IMR-90 (cell line): ENCODE measurements at regions not wholly inside any gene's neighbourhood (a gene's known extent, or its start where the extent isn't known, plus 50 kb on each side); places are given as distances from the start of the nearest gene placed in this dataset.

ENCODE experiments used
- ATAC-seq: fragments of 200-7000 bp; cut with Tn5 transposase; 2 replicates; pipeline ENCODE4 v1.9.1; 2020; ENCODE audit warnings: low read depth, mild to moderate bottlenecking, moderate library complexity
- BruUV-seq: library from RNA; stranded (reverse); fragments of 400-500 nt; replicated peaks from 2 replicates; lab custom pipeline; 2021; lab: Mats Ljungman, UMichigan
- CTCF ChIA-PET: fragments of 300-600 bp; formaldehyde crosslinking; extraction: SDS; loops from one replicate; lab custom pipeline; 2021; ENCODE audit warnings: antibody characterized with exemption; lab: Yijun Ruan, JAX
- POLR2A ChIA-PET: fragments of 300-600 bp; sonication (Branson Sonifier 250); formaldehyde crosslinking; loops from one replicate; lab custom pipeline; 2022; ENCODE audit warnings: antibody characterized with exemption; ENCODE audit not compliant: unreplicated experiment; lab: Charles Lee
- DNase-seq: peaks from one replicate; pipeline ENCODE4 v3.0.0; 2013
- H2AFZ ChIP-seq: replicated peaks from 2 replicates; pipeline ENCODE3; 2013; ENCODE audit warnings: low read length, mild to moderate bottlenecking; ENCODE audit not compliant: poor library complexity
- H2AK5ac ChIP-seq: 2 replicates; pipeline ENCODE4 v1.6.1; 2013; ENCODE audit warnings: low read depth, low read length, inconsistent platforms
- H2AK9ac ChIP-seq: replicated peaks from 2 replicates; pipeline ENCODE3; 2013; ENCODE audit warnings: mild to moderate bottlenecking, low read depth, low read length, moderate library complexity; ENCODE audit not compliant: poor library complexity
- H2BK120ac ChIP-seq: 2 replicates; pipeline ENCODE4 v1.6.1; 2013; ENCODE audit warnings: low read depth, low read length, inconsistent platforms
- H2BK15ac ChIP-seq: 3 replicates; pipeline ENCODE4 v1.6.1; 2013; ENCODE audit warnings: low read depth, low read length, inconsistent platforms
- H2BK20ac ChIP-seq: 2 replicates; pipeline ENCODE4 v1.6.1; 2013; ENCODE audit warnings: low read depth, mild to moderate bottlenecking, inconsistent platforms, low read length, moderate library complexity
- H2BK5ac ChIP-seq: 2 replicates; pipeline ENCODE4 v1.6.1; 2013; ENCODE audit warnings: mild to moderate bottlenecking, low read depth, low read length, inconsistent platforms; ENCODE audit not compliant: poor library complexity, severe bottlenecking
- H3K14ac ChIP-seq: replicated peaks from 2 replicates; pipeline ENCODE4 v1.6.1; 2013; ENCODE audit warnings: low read depth, low read length, inconsistent platforms
- H3K18ac ChIP-seq: 2 replicates; pipeline ENCODE4 v1.6.1; 2013; ENCODE audit warnings: low read depth, low read length, control low read depth
- H3K23ac ChIP-seq: 2 replicates; pipeline ENCODE4 v1.6.1; 2013; ENCODE audit warnings: low read depth, low read length, inconsistent platforms
- H3K27ac ChIP-seq: 2 replicates; pipeline ENCODE4 v1.5.1; 2013; ENCODE audit warnings: mild to moderate bottlenecking, control low read depth, low read length; ENCODE audit not compliant: insufficient read depth
- H3K27me3 ChIP-seq: 2 replicates; pipeline ENCODE4 v1.6.1; 2013; ENCODE audit warnings: low read length; ENCODE audit not compliant: control insufficient read depth, insufficient read depth
- H3K36me3 ChIP-seq: 2 replicates; pipeline ENCODE4 v1.6.1; 2013; ENCODE audit warnings: low read length, mixed read lengths; ENCODE audit not compliant: control insufficient read depth, insufficient read depth
- H3K4ac ChIP-seq: 2 replicates; pipeline ENCODE4 v1.6.1; 2013; ENCODE audit warnings: low read depth, low read length, inconsistent platforms
- H3K4me1 ChIP-seq: 2 replicates; pipeline ENCODE4 v1.6.1; 2013; ENCODE audit warnings: low read length, mixed read lengths; ENCODE audit not compliant: control insufficient read depth, insufficient read depth
- H3K4me2 ChIP-seq: 2 replicates; pipeline ENCODE4 v1.6.1; 2013; ENCODE audit warnings: low read depth, mild to moderate bottlenecking, control low read depth, low read length, moderate library complexity
- H3K4me3 ChIP-seq: 2 replicates; pipeline ENCODE4 v1.5.1; 2013; ENCODE audit warnings: low read depth, mild to moderate bottlenecking, control low read depth, low read length, moderate library complexity; ENCODE audit not compliant: insufficient read depth
- H3K56ac ChIP-seq: 2 replicates; pipeline ENCODE4 v1.6.1; 2013; ENCODE audit warnings: low read length, inconsistent platforms; ENCODE audit not compliant: insufficient read depth; ENCODE audit errors: extremely low read depth
- H3K79me1 ChIP-seq, 2 experiments: 2 replicates each; pipeline ENCODE4 v1.6.1; 2013; ENCODE audit warnings: low read length in 2 of 2, inconsistent platforms in 1 of 2, low read depth in 1 of 2
- H3K9ac ChIP-seq: 2 replicates; pipeline ENCODE4 v1.6.1; 2013; ENCODE audit warnings: low read depth, low read length, control low read depth
- H3K9me1 ChIP-seq: 2 replicates; pipeline ENCODE4 v1.6.1; 2013; ENCODE audit warnings: low read length, inconsistent platforms; ENCODE audit not compliant: insufficient read depth
- H3K9me3 ChIP-seq: 2 replicates; pipeline ENCODE4 v1.6.1; 2013; ENCODE audit warnings: low read length; ENCODE audit not compliant: control insufficient read depth, insufficient read depth
- H4K20me1 ChIP-seq: 2 replicates; pipeline ENCODE4 v1.6.1; 2013; ENCODE audit warnings: low read length, inconsistent platforms; ENCODE audit not compliant: insufficient read depth
- H4K5ac ChIP-seq: 2 replicates; pipeline ENCODE4 v1.6.1; 2013; ENCODE audit warnings: mild to moderate bottlenecking, low read depth, low read length, control low read depth
- H4K8ac ChIP-seq, 2 experiments: 2 replicates each; pipeline ENCODE4 v1.6.1; 2013; ENCODE audit warnings: low read depth in 2 of 2, low read length in 2 of 2, control low read depth in 1 of 2, inconsistent platforms in 1 of 2
- H4K91ac ChIP-seq: 2 replicates; pipeline ENCODE4 v1.6.1; 2013; ENCODE audit warnings: low read depth, low read length, inconsistent platforms; ENCODE audit not compliant: insufficient read depth
- BHLHE40 ChIP-seq: fragments of 150-350 bp; IDR thresholded peaks from 2 replicates; pipeline ENCODE4 v1.6.1; 2016; ENCODE audit warnings: mild to moderate bottlenecking, low read depth, low read length
- CEBPB ChIP-seq: IDR thresholded peaks from 2 replicates; pipeline ENCODE4 v1.6.1; 2012; ENCODE audit warnings: low read depth, low read length, improper control_type of control experiment
- CHD1 ChIP-seq: IDR thresholded peaks from 2 replicates; pipeline ENCODE4 v1.6.1; 2012; ENCODE audit warnings: low read depth, low read length, improper control_type of control experiment
- CTCF ChIP-seq: conservative IDR thresholded peaks from 2 replicates; pipeline ENCODE4 v1.5.1; 2012; ENCODE audit warnings: mild to moderate bottlenecking, low read depth, low read length, improper control_type of control experiment
- ELK1 ChIP-seq: fragments of 150-350 bp; IDR thresholded peaks from 2 replicates; pipeline ENCODE4 v1.6.1; 2016; ENCODE audit warnings: low read depth, mild to moderate bottlenecking, low read length, moderate library complexity, borderline replicate concordance
- FOS ChIP-seq: fragments of 150-350 bp; IDR thresholded peaks from 2 replicates; pipeline ENCODE4 v1.6.1; 2016; ENCODE audit warnings: low read depth, low read length
- MAFK ChIP-seq: IDR thresholded peaks from 2 replicates; pipeline ENCODE4 v1.6.1; 2012; ENCODE audit warnings: low read depth, low read length, improper control_type of control experiment
- MAZ ChIP-seq: IDR thresholded peaks from 2 replicates; pipeline ENCODE4 v1.6.1; 2012; ENCODE audit warnings: low read depth, mild to moderate bottlenecking, low read length, improper control_type of control experiment, moderate library complexity, borderline replicate concordance
- MXI1 ChIP-seq: IDR thresholded peaks from 2 replicates; pipeline ENCODE4 v1.6.1; 2012; ENCODE audit warnings: low read depth, mild to moderate bottlenecking, low read length, moderate library complexity, borderline replicate concordance
- NFE2L2 ChIP-seq: fragments of 150-350 bp; IDR thresholded peaks from 2 replicates; pipeline ENCODE4 v1.6.1; 2016; ENCODE audit warnings: low read depth, mild to moderate bottlenecking, low read length
- POLR2A ChIP-seq: IDR thresholded peaks from 2 replicates; pipeline ENCODE4 v1.6.1; 2012; ENCODE audit warnings: mild to moderate bottlenecking, low read depth, low read length
- RAD21 ChIP-seq: IDR thresholded peaks from 2 replicates; pipeline ENCODE4 v1.6.1; 2012; ENCODE audit warnings: low read length, improper control_type of control experiment
- RCOR1 ChIP-seq: IDR thresholded peaks from 2 replicates; pipeline ENCODE4 v1.6.1; 2012; ENCODE audit warnings: mild to moderate bottlenecking, low read length, improper control_type of control experiment; ENCODE audit not compliant: insufficient replicate concordance
- RFX5 ChIP-seq: IDR thresholded peaks from 2 replicates; pipeline ENCODE4 v1.8.0; 2012; ENCODE audit warnings: low read depth, mild to moderate bottlenecking, low read length, moderate library complexity
- SMC3 ChIP-seq: fragments of 150-350 bp; IDR thresholded peaks from 2 replicates; pipeline ENCODE4 v1.6.1; 2016; ENCODE audit warnings: low read depth, mild to moderate bottlenecking, antibody characterized with exemption, low read length, moderate library complexity
- USF2 ChIP-seq: fragments of 150-350 bp; IDR thresholded peaks from 2 replicates; pipeline ENCODE4 v1.6.1; 2017; ENCODE audit warnings: mild to moderate bottlenecking, antibody characterized with exemption, low read length, low read depth
- WGBS, 2 experiments: methylation state at CpG; one replicate each; pipeline versions ENCODE4 v1.1.5 to v1.1.7; 2013; ENCODE audit warnings: missing lambda C conversion rate in 2 of 2; ENCODE audit not compliant: insufficient read length in 1 of 2; ENCODE audit errors: extremely low coverage in 2 of 2; 5-methylcytosine and 5-hydroxymethylcytosine counted together
- dilution Hi-C: fragments of 300-500 bp; cut with HindIII; formaldehyde crosslinking; loops from one replicate; pipeline ENCODE4 v1.14.3; 2018; ENCODE audit warnings: low sequenced_read_pairs; ENCODE audit not compliant: unreplicated experiment
- in situ Hi-C: fragments of 300-500 bp; cut with MboI; formaldehyde crosslinking; loops from 3 replicates; pipeline ENCODE4 v1.14.3; 2019; ENCODE audit warnings: low sequenced_read_pairs, inconsistent platforms, mixed read lengths
- intact Hi-C: fragments of 100-400 bp; cut with micrococcal nuclease; formaldehyde crosslinking; loops from 2 replicates; pipeline ENCODE4 v1.10.0; 2022

GRCh38 chr3:181052256-181052655 lies 62.7 kb upstream of the DNAJC19 start:
- dilution Hi-C loops: no loop called here
- Histone ChIP-seq H2BK20ac (no peak overlapping the region), H3K56ac (no peak overlapping the region), H3K27ac (no peak overlapping the region), H4K8ac (no peak overlapping the region), H2BK120ac (no peak overlapping the region), H3K4me2 (no peak overlapping the region), H3K9ac (no peak overlapping the region), H2AFZ (no peak overlapping the region), H4K91ac (no peak overlapping the region), H2BK5ac (no peak overlapping the region), H4K5ac (no peak overlapping the region), H3K4me3 (no peak overlapping the region), H3K9me3 (peaks cover 6% of the 10 kb centered on the region), H3K4me1 (no peaks in the 10 kb centered on the region), H3K27me3 (no peaks in the 10 kb centered on the region), H3K14ac (no peak overlapping the region), H3K23ac (no peak overlapping the region), H2BK15ac (no peak overlapping the region), H3K18ac (no peak overlapping the region), H3K36me3 (no peaks in the 10 kb centered on the region), H3K79me1 (no peaks in the 10 kb centered on the region), H4K20me1 (no peaks in the 10 kb centered on the region), H3K4ac (no peak overlapping the region), H2AK5ac (no peak overlapping the region), H3K9me1 (no peaks in the 10 kb centered on the region), H2AK9ac (no peak overlapping the region)
- DNase-seq (no peak), ATAC-seq (no peak)
- in situ Hi-C loops: no loop called here
- ChIA-PET CTCF (no interaction called here), POLR2A (no interaction called here)
- WGBS, 2 experiments: no CpG with 5 or more reads among the region's 2 CpGs
- BruUV-seq: no TSS peak
- TF ChIP-seq MAFK (no peak), RFX5 (no peak), POLR2A (no peak), RCOR1 (no peak), BHLHE40 (no peak), CHD1 (no peak), FOS (no peak), ELK1 (no peak), MAZ (no peak), USF2 (no peak), MXI1 (no peak), CEBPB (no peak), NFE2L2 (no peak), CTCF (no peak), SMC3 (no peak), RAD21 (no peak)
- intact Hi-C loops: no loop called here
